CD1c-positive myeloid dendritic cell (primary cell): ENCODE measurements at regions not wholly inside any gene's neighbourhood (a gene's known extent, or its start where the extent isn't known, plus 50 kb on each side); places are given as distances from the start of the nearest gene placed in this dataset.

Source experiments
- DNase-seq: peaks from one replicate; pipeline ENCODE4 v3.0.0-alpha.2; 2016; ENCODE audit errors: extremely low spot score

GRCh38 chr3:94259291-94259690 lies 196.4 kb downstream of the NSUN3 start:
- no peak for DNase-seq

DNA sequence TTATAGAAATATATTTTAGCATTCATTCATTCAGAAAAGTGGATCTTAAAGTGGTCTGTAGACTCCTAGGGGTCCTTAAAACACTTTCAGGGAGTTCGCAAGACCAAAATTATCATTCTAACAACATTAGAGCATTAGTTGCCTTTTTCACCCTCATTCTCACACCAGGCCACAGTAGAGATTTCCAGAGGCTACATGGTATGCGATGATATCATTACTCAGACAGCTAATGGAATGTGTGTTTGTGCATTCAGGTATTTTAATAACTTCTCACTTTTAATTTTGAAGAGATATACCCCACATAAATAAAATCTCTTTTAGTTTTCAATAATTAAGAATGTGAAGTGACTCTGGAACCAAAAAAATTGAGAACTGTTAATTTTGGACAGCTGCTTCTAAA lies 206.9 kb downstream of the NSUN3 start:
- DNase-seq, result no peak

DNA sequence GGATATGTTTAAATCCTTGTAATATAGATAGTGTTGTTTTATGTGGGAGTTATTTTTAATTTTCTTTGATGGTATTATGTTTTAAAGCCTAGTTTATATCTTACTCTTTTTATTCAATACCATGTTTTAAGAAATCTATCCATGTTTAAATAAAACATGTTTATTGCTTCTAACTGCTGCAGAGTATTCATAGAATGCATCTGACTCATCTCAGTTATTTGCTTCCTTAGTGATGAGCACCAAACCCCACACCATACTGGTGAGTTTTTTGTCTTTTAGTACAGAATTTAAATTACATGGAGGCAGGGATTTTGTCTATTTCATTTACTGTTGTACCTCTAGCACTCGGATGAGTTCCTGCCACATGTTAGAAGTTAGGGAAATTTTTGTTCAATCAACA lies 209.2 kb downstream of the NSUN3 start:
- no peak for DNase-seq

DNA sequence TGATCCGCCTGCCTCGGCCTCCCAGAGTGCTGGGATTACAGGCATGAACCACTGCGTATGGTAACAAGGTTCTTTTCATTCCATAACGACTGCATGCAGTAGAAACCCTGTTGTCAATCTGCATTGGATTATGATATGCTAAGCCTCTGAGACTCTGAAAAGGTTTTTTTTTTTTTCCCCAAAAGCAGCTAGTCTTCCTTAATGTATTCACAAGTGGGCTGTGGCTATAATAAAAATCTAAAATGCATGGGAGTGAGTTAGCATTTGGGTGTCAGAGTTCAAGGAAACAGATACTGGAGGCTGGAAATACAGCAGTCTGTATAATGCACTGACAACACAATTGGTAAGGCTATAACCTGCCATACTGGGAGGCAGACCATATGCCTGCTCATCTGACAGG lies 218.1 kb downstream of the NSUN3 start:
- no peak for DNase-seq

- DNase-seq, result no peak
These were observed 223.0 kb downstream of the NSUN3 start for GRCh38 chr3:94285872-94286271.

- no peak for DNase-seq
These were observed 228.8 kb downstream of the NSUN3 start for GRCh38 chr3:94291686-94292085.

DNA sequence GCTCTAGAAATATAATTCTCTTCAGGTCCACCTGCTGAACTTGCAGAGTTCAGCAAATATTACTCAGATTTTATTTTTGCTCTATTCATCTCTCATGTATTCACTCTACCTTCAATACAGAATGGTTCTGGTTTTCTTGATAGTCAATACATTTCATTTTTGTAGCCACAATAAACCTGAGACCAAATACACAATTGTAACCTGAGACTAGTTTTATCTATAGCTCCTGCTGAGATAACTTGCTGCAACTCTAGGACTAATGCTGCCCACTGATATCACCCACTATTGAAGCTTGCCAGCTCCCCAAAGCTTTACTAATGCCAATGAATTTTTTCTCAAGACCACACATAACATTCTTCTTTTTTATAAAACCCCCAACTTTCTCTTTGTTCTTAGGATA lies 229.3 kb downstream of the NSUN3 start:
- no peak for DNase-seq

- DNase-seq, result no peak
These were observed 230.9 kb downstream of the NSUN3 start for GRCh38 chr3:94293793-94294195.

GRCh38 chr3:94294806-94295205 lies 231.9 kb downstream of the NSUN3 start:
- DNase-seq, result no peak

DNA sequence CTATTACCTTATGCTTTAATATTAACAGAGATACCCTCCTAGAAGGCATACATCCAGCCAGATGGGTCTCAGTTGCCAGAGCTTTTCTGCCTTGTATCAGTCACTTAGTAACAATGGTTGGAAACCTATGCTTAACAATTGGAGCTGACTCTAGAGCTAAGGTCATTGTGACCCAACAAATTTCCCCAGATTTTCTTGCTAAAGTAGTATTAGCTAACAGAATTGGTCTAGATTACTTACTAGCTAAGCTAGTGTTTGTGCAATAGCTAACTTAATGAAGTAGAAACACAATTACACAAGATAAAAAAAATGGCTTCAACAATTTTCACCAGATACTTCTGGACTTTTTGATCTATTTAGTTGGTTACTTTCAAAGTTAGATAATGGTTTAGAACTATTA lies 236.9 kb downstream of the NSUN3 start:
- DNase-seq, result no peak

- no peak for DNase-seq
These were observed 238.5 kb downstream of the NSUN3 start for GRCh38 chr3:94301366-94301765.

GRCh38 chr3:94303266-94303665 lies 240.4 kb downstream of the NSUN3 start:
- no peak for DNase-seq

DNA sequence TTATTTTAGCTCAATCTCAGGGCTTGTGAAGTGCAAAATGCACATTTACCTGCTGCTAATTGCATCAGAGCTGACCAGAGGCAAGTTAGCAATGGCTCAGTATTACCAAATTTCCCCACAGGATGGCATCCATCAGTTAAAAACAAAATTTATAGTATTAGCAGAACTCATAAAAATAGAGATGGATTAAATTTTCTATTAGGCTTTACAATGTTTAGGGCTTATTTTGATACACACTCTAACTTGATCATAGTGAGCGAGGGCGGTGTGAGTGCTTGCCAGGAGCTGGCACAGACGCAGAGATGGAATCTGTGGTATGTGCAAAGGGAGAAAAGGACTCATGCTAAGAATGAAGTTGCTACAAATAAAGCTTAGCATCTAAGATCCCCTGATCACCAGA lies 241.0 kb downstream of the NSUN3 start:
- no peak for DNase-seq

DNA sequence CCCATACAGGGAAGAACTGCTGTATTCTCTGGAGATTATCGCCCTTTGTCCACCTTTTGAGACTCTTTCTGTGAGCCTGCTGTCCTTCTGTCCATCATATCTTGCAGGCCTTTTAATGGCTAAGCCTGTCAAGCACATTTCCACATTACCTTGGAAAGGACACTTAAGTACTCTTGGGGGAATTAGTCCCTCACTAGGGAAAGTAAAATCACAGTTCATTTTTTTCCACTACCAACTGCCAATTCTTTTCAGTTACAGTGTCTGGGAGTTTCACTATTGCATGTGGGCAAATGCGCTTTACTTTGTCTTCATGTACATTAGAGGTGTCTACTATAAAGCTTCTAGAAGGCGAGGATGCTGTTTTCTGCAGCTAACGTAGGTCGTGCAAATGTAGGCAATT lies 242.1 kb downstream of the NSUN3 start:
- DNase-seq, result no peak

DNA sequence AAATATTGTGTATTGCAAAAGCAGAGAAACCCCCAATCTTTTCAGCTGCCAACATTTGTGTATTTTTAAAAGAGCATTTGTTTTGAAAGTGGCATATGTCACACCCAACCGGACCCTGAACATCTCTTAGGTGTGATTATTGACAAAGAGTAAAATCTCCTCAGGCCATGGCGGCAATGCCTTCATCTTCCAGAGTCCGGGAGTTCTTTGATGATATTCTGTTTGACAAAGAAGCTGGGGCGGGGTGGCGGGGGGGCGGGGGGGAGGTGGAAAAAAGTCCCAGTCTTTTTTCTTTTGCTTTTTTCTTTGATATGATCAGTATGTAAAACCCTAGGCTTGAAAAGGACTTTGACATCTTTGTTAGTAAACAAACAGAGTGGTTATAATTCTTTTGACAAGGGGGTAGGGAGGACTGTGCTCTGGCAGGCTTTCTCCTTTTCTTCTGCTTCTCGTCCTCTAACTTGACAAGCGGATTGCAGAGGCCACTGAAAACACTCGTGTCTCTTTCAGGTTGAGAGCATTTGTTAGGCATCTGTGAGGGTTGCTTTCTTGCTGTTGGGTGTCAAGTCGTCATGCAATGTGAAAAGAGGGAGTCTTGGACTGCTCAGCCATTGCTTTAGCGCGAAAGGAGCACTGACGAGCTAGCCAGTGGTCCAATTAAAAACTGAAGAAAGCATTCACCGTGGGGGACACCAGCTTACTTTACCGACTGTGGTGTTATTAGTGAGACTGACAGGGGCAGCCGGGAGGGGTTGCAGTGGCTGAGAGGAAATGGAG lies 243.2 kb downstream of the NSUN3 start:
- no peak for DNase-seq

- no peak for DNase-seq
These were observed 244.7 kb downstream of the NSUN3 start for GRCh38 chr3:94307588-94307987.

- DNase-seq, result no peak
These were observed 245.9 kb downstream of the NSUN3 start for GRCh38 chr3:94308767-94309166.

DNA sequence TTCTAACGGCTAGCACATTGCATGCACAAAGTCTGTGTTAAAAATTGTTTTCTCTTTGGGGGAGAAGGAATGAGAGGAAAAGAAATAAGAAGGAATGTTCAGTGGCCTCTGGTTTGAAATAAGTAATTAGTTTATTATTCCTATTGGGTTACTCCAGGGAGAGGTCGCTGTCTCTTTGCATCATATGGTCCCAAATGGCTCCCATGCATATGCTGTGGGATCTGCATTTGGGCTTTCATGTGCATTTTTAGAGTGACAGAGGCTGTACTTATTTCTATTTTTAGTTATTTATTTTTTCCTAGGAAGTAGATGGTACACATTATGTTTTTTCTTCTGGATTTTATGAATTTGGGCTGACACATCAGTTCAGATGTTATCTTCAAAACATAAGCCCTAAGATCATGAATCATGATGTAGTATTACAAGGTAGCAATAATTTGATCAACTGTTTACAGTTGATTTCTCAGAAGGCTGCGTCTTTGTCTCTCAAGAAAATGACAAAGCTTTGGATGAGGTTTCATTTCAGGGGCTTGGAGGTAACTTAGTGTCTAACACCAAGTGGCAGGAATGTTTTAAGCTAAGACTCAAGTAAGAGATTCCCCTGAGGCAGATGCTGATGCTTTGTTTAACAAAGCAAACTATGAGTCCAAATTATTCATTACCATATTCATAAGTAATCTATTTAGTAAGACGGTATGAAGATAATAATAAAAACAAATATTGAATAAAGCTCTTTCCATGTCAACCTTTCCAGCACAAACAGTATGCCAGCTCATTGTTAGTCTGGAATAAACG lies 247.7 kb downstream of the NSUN3 start:
- no peak for DNase-seq

DNA sequence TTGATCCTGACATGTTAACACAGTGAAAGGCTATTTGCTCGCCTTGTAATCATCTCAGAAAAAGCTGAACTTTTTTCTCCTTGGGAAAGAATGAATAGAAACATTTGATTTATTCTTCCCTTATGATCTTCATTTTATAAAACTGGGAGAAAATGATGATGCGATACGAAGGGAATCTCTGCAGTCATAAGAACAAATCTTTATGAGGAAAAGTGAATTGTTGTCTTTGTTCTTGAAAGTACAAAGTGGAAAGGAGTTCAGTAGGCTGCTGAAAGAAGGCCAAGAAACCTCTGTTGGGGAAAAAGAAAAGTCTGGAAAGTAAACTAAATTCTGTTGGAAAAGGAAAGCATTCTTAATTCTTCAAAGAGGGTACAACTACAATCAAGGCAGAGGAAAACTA lies 248.8 kb downstream of the NSUN3 start:
- no peak for DNase-seq

DNA sequence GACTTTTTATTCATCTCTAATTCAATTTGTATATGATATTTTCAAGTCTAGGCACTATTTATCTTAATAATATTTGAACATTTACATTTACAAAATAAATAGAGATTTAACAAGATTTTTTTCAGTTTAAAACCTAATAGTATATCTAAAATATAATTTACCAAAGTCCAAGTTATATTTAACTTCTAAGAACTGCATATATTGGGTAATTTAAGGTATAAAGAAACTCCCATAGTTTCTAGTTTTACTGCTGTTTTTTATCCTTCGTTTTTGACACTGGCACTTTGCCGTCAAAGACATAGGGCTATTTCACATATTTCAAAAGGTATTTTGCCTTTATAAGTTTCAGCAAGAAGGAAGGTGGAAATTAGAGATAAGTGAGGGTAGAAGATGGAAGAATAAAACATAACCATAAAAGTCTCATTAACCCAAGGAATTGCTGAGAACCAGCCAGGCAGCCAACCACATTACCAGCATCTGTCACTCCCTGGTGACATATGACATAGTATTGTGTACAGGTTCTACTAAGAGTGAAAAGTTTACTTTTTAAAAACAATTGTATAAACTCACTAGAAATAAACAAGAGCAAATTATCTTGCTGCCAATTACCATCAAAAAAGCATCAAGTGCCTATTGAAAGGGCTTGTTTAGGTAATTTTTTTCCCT lies 251.5 kb downstream of the NSUN3 start:
- DNase-seq, result no peak

GRCh38 chr3:94317017-94317416 lies 254.2 kb downstream of the NSUN3 start:
- no peak for DNase-seq

- no peak for DNase-seq
These were observed 260.7 kb downstream of the NSUN3 start for GRCh38 chr3:94323596-94323995.

- DNase-seq, result no peak
These were observed 269.0 kb downstream of the NSUN3 start for GRCh38 chr3:94331831-94332230.
